H1 (cell line): ENCODE measurements at regions not wholly inside any gene's neighbourhood (a gene's known extent, or its start where the extent isn't known, plus 50 kb on each side); places are given as distances from the start of the nearest gene placed in this dataset.

Experiments
- CTCF ChIA-PET: fragments of 300-600 bp; sonication (Branson Sonifier 250); formaldehyde crosslinking; loops from one replicate; lab custom pipeline; 2021; ENCODE audit not compliant: partially characterized antibody; lab: Charles Lee
- POLR2A ChIA-PET: fragments of 300-600 bp; sonication (Branson Sonifier 250); formaldehyde crosslinking; loops from one replicate; lab custom pipeline; 2021; ENCODE audit warnings: inconsistent platforms; ENCODE audit not compliant: partially characterized antibody; lab: Charles Lee
- DNase-seq, 2 experiments: peaks; one replicate each; pipeline versions ENCODE4 v3.0.0 to v3.0.0-alpha.2; 2010 to 2022; ENCODE audit warnings: low spot score in 2 of 2, low read depth in 1 of 2, mixed read lengths in 1 of 2
- FAIRE-seq: peaks from 2 replicates; lab custom pipeline; 2011; peaks lifted over from hg19 to GRCh38; lab: Jason Lieb, UNC
- H2AFZ ChIP-seq: 2 replicates; pipeline ENCODE4 v1.8.1; 2012; ENCODE audit warnings: low read length, inconsistent platforms
- H2AK5ac ChIP-seq: 2 replicates; pipeline ENCODE4 v1.6.1; 2013; ENCODE audit warnings: low read depth, low read length
- H2BK120ac ChIP-seq: replicated peaks from 2 replicates; pipeline ENCODE3; 2013; ENCODE audit warnings: low read depth, low read length, inconsistent platforms
- H2BK12ac ChIP-seq: 2 replicates; pipeline ENCODE4 v1.6.1; 2013; ENCODE audit warnings: low read depth, low read length
- H2BK15ac ChIP-seq: 2 replicates; pipeline ENCODE4 v1.6.1; 2013; ENCODE audit warnings: low read length
- H2BK20ac ChIP-seq: 2 replicates; pipeline ENCODE4 v1.6.1; 2013; ENCODE audit warnings: low read length
- H2BK5ac ChIP-seq: 2 replicates; pipeline ENCODE4 v1.6.1; 2013; ENCODE audit warnings: low read depth, low read length
- H3K14ac ChIP-seq: 2 replicates; pipeline ENCODE4 v1.6.1; 2013; ENCODE audit warnings: inconsistent platforms; ENCODE audit not compliant: insufficient read length
- H3K18ac ChIP-seq: 2 replicates; pipeline ENCODE4 v1.6.1; 2013; ENCODE audit warnings: low read length; ENCODE audit errors: extremely low read depth
- H3K23ac ChIP-seq: 2 replicates; pipeline ENCODE4 v1.6.1; 2013; ENCODE audit warnings: inconsistent platforms; ENCODE audit not compliant: insufficient read length
- H3K23me2 ChIP-seq: 2 replicates; pipeline ENCODE4 v1.6.1; 2013; ENCODE audit warnings: low read depth, low read length
- H3K27ac ChIP-seq: 2 replicates; pipeline ENCODE4 v1.6.1; 2011; ENCODE audit warnings: low read depth, low read length, inconsistent platforms
- H3K27me3 ChIP-seq, 4 experiments: replicated peaks in 1 of 4; 1 replicate in 1 of 4; 2 replicates in 3 of 4; pipeline versions ENCODE4 v1.6.1 to v1.8.1; 2011 to 2013; ENCODE audit warnings: low read length in 3 of 4, mild to moderate bottlenecking in 3 of 4, inconsistent platforms in 2 of 4, mixed read lengths in 2 of 4, moderate library complexity in 1 of 4; ENCODE audit not compliant: control insufficient read depth in 3 of 4, insufficient read depth in 3 of 4; ENCODE audit errors: extremely low read depth in 1 of 4
- H3K36me3 ChIP-seq, 4 experiments: 2 replicates each; pipeline versions ENCODE4 v1.6.1 to v1.8.1; 2011 to 2013; ENCODE audit warnings: mild to moderate bottlenecking in 4 of 4, low read length in 3 of 4, moderate library complexity in 2 of 4, control low read depth in 1 of 4, inconsistent platforms in 1 of 4; ENCODE audit not compliant: insufficient read depth in 4 of 4, control insufficient read depth in 2 of 4
- H3K4ac ChIP-seq: replicated peaks from 2 replicates; pipeline ENCODE3; 2013; ENCODE audit warnings: low read length, low read depth, mixed read lengths, inconsistent platforms; ENCODE audit not compliant: insufficient read length
- H3K4me1 ChIP-seq, 4 experiments: replicated peaks in 1 of 4; 1 replicate in 1 of 4; 2 replicates in 3 of 4; pipeline versions ENCODE4 v1.6.1 to v1.8.1; 2011 to 2013; ENCODE audit warnings: low read length in 3 of 4, inconsistent platforms in 2 of 4, mixed read lengths in 1 of 4; ENCODE audit not compliant: insufficient read depth in 4 of 4, control insufficient read depth in 3 of 4
- H3K4me2 ChIP-seq, 2 experiments: 2 replicates each; pipeline versions ENCODE4 v1.6.1 to v1.8.1; 2011 to 2013; ENCODE audit warnings: low read depth in 2 of 2, low read length in 2 of 2, control low read depth in 1 of 2, inconsistent platforms in 1 of 2, mild to moderate bottlenecking in 1 of 2; ENCODE audit not compliant: insufficient read depth in 1 of 2
- H3K4me3 ChIP-seq, 4 experiments: fragments of 200-600, 300-600 bp in 1 of 4; sonication (generic), shearing (Covaris generic), sonication (Bioruptor Twin) in 1 of 4; 2 replicates each; pipeline versions ENCODE4 v1.5.1 to v1.8.1; 2011 to 2016; ENCODE audit warnings: low read length in 4 of 4, low read depth in 3 of 4, control low read depth in 2 of 4, inconsistent platforms in 2 of 4, mild to moderate bottlenecking in 2 of 4, mixed read lengths in 1 of 4, moderate library complexity in 1 of 4; ENCODE audit not compliant: insufficient read depth in 2 of 4; ENCODE audit errors: extremely low read depth in 1 of 4
- H3K56ac ChIP-seq: replicated peaks from 2 replicates; pipeline ENCODE3; 2013; ENCODE audit warnings: low read depth, mild to moderate bottlenecking, mixed read lengths, low read length, inconsistent platforms; ENCODE audit not compliant: insufficient read length
- H3K79me1 ChIP-seq: 2 replicates; pipeline ENCODE4 v1.6.1; 2013; ENCODE audit warnings: low read depth, low read length, control low read depth
- H3K79me2 ChIP-seq, 2 experiments: 2 replicates each; pipeline versions ENCODE4 v1.6.1 to v1.8.1; 2012 to 2013; ENCODE audit warnings: low read length in 2 of 2, mild to moderate bottlenecking in 2 of 2, inconsistent platforms in 1 of 2; ENCODE audit not compliant: insufficient read depth in 2 of 2, control insufficient read depth in 1 of 2
- H3K9ac ChIP-seq, 4 experiments: replicated peaks in 1 of 4; 1 replicate in 1 of 4; 2 replicates in 3 of 4; pipeline versions ENCODE4 v1.6.1 to v1.8.1; 2011 to 2013; ENCODE audit warnings: low read depth in 3 of 4, low read length in 3 of 4, control low read depth in 2 of 4, mild to moderate bottlenecking in 2 of 4, moderate library complexity in 2 of 4, inconsistent platforms in 1 of 4; ENCODE audit errors: extremely low read depth in 1 of 4
- H3K9me3 ChIP-seq, 2 experiments: 2 replicates each; pipeline versions ENCODE4 v1.6.1 to v1.8.1; 2012 to 2013; ENCODE audit warnings: mild to moderate bottlenecking in 2 of 2, moderate library complexity in 2 of 2, control low read depth in 1 of 2, inconsistent platforms in 1 of 2, low read depth in 1 of 2, low read length in 1 of 2, mixed read lengths in 1 of 2; ENCODE audit not compliant: insufficient read depth in 2 of 2
- H4K20me1 ChIP-seq, 2 experiments: replicated peaks in 1 of 2; 2 replicates each; pipeline versions ENCODE3 to v1.8.1; 2011 to 2013; ENCODE audit warnings: inconsistent platforms in 2 of 2, low read length in 2 of 2, mild to moderate bottlenecking in 1 of 2; ENCODE audit not compliant: insufficient read depth in 2 of 2, control insufficient read depth in 1 of 2
- H4K5ac ChIP-seq: 2 replicates; pipeline ENCODE4 v1.6.1; 2013; ENCODE audit warnings: low read length, low read depth, mixed read lengths, inconsistent platforms; ENCODE audit not compliant: insufficient read length
- H4K8ac ChIP-seq: 2 replicates; pipeline ENCODE4 v1.8.0; 2013; ENCODE audit warnings: mild to moderate bottlenecking, moderate library complexity, low read length, inconsistent platforms; ENCODE audit not compliant: insufficient read depth; ENCODE audit errors: extremely low read depth
- H4K91ac ChIP-seq: replicated peaks from 2 replicates; pipeline ENCODE3; 2013; ENCODE audit warnings: low read length, mixed read lengths, inconsistent platforms; ENCODE audit not compliant: insufficient read length
- SP2 ChIP-seq: IDR thresholded peaks from 2 replicates; pipeline ENCODE4 v1.6.1; 2012; ENCODE audit warnings: mild to moderate bottlenecking, low read length, inconsistent platforms
- WGBS, 2 experiments: shearing (Covaris generic) in 1 of 2; methylation state at CpG; one replicate each; pipeline versions ENCODE4 v1.1.6 to v1.1.7; 2013 to 2015; ENCODE audit warnings: low lambda C conversion rate in 2 of 2, mixed read lengths in 2 of 2, inconsistent platforms in 1 of 2, low coverage in 1 of 2, missing lambda C conversion rate in 1 of 2; ENCODE audit not compliant: insufficient replicate concordance in 2 of 2, insufficient coverage in 1 of 2, insufficient read length in 1 of 2; ENCODE audit errors: extremely low coverage in 1 of 2, missing lambda C conversion rate in 1 of 2; 5-methylcytosine and 5-hydroxymethylcytosine counted together

- POLR2A ChIA-PET, result no interaction called here
- no peak overlapping the region for H2BK120ac ChIP-seq
- no peak overlapping the region for H3K56ac ChIP-seq
- H3K79me1 ChIP-seq, result no peaks in the 10 kb centered on the region
- H3K9ac ChIP-seq, result no peak overlapping the region
- H4K20me1 ChIP-seq, result no peaks in the 10 kb centered on the region
- no peak overlapping the region for H3K23ac ChIP-seq
- no peaks in the 10 kb centered on the region for H3K79me2 ChIP-seq
- no peak overlapping the region for H3K4ac ChIP-seq
- H3K23me2 ChIP-seq, result no peaks in the 10 kb centered on the region
- no peak overlapping the region for H3K18ac ChIP-seq
- DNase-seq, result no peak
- H4K5ac ChIP-seq, result no peak overlapping the region
- H3K4me1 ChIP-seq, result no peaks in the 10 kb centered on the region
- no peaks in the 10 kb centered on the region for H3K27me3 ChIP-seq
- no peak overlapping the region for H2BK20ac ChIP-seq
- no peak overlapping the region for H4K8ac ChIP-seq
- H3K14ac ChIP-seq, result no peak overlapping the region
- H2AK5ac ChIP-seq, result no peak overlapping the region
- H3K4me2 ChIP-seq, result no peak overlapping the region
- no peaks in the 10 kb centered on the region for H3K36me3 ChIP-seq
- TF ChIP-seq SP2, result no peak
- TF ChIP-seq, all 59 proteins: peak for 0
- Histone ChIP-seq H3K27ac (no peak overlapping the region), H2BK12ac (no peak overlapping the region), H2BK15ac (no peak overlapping the region), H4K91ac (no peak overlapping the region), H2AFZ (no peak overlapping the region), H3K4me3 (no peak overlapping the region), H2BK5ac (no peak overlapping the region), H3K9me3 (no peaks in the 10 kb centered on the region)
- WGBS, 2 experiments, result 84% methylated on average over 1 of the region's 1 CpG; no CpG with 5 or more reads in 1 of the 2 experiments
- CTCF ChIA-PET, result no interaction called here
- FAIRE-seq, result no peak
Observed at GRCh38 chr12:63470161-63470560, 198.1 kb downstream of the DPY19L2 start.
